SKM-1 treated with dmso at 0.1 percent for 144 hours (cell line): ENCODE measurements at regions not wholly inside any gene's neighbourhood (a gene's known extent, or its start where the extent isn't known, plus 50 kb on each side); places are given as distances from the start of the nearest gene placed in this dataset.
"Not testable (repeated sequence)": the region's sequence is repeated elsewhere in the genome, so short reads cannot be mapped to it uniquely, and the experiment has no call there.

ENCODE experiments used
- DNase-seq: peaks from one replicate; lab custom pipeline; 2025; ENCODE audit not compliant: unreplicated experiment; lab: John Stamatoyannopoulos, UW

GRCh38 chr12:97005174-97005573, 98.1 kb downstream of the NEDD1 start:
- no peak for DNase-seq

- DNase-seq = no peak
Observed at GRCh38 chr12:97005646-97006045, 98.6 kb downstream of the NEDD1 start.

- no peak for DNase-seq
Observed at GRCh38 chr12:97006585-97006984, 99.5 kb downstream of the NEDD1 start.

GRCh38 chr12:97016163-97016562, 109.1 kb downstream of the NEDD1 start:
- no peak for DNase-seq

GRCh38 chr12:97017213-97017612, 110.2 kb downstream of the NEDD1 start:
- DNase-seq = no peak

- no peak for DNase-seq
Observed at GRCh38 chr12:97022536-97023230, 115.6 kb downstream of the NEDD1 start.

- no peak for DNase-seq
Observed at GRCh38 chr12:97024393-97024792, 117.3 kb downstream of the NEDD1 start.

GRCh38 chr12:97026901-97027300, 119.8 kb downstream of the NEDD1 start:
- DNase-seq = no peak

- no peak for DNase-seq
Observed at GRCh38 chr12:97027482-97027881, 120.4 kb downstream of the NEDD1 start.

- DNase-seq = no peak
Observed at GRCh38 chr12:97038131-97038530, 131.1 kb downstream of the NEDD1 start.

GRCh38 chr12:97038834-97039233, 131.8 kb downstream of the NEDD1 start:
- no peak for DNase-seq

- DNase-seq = no peak
Observed at GRCh38 chr12:97046901-97047300, 139.8 kb downstream of the NEDD1 start.

- no peak for DNase-seq
Observed at GRCh38 chr12:97047361-97047760, 140.3 kb downstream of the NEDD1 start.

GRCh38 chr12:97048421-97049035, 141.5 kb downstream of the NEDD1 start:
- DNase-seq = no peak

GRCh38 chr12:97050509-97050908, 143.5 kb downstream of the NEDD1 start:
- no peak for DNase-seq

GRCh38 chr12:97051341-97051740, 144.3 kb downstream of the NEDD1 start:
- DNase-seq = no peak

GRCh38 chr12:97061171-97061570, 154.1 kb downstream of the NEDD1 start:
- no peak for DNase-seq

GRCh38 chr12:97063292-97063935, 156.4 kb downstream of the NEDD1 start:
- DNase-seq = no peak

- DNase-seq = no peak
Observed at GRCh38 chr12:97075161-97075933, 168.3 kb downstream of the NEDD1 start.

- DNase-seq = no peak
Observed at GRCh38 chr12:97075934-97076630, 169.0 kb downstream of the NEDD1 start.

GRCh38 chr12:97076912-97077311, 169.9 kb downstream of the NEDD1 start:
- DNase-seq = not testable (repeated sequence)
